Suprapubic skin (tissue), 4 donors: ENCODE measurements at regions not wholly inside any gene's neighbourhood (a gene's known extent, or its start where the extent isn't known, plus 50 kb on each side); places are given as distances from the start of the nearest gene placed in this dataset.

Experiments used
- DNase-seq, 2 donors: peaks; one replicate each; pipeline ENCODE4 v3.0.0-alpha.2; 2019; ENCODE audit warnings: low spot score in 2 of 2
- H3K27ac ChIP-seq: fragments of 200-600 bp; sonication (generic); one replicate; pipeline ENCODE4 v1.5.1; 2019
- H3K27me3 ChIP-seq: fragments of 200-600 bp; sonication (generic); one replicate; pipeline ENCODE4 v1.5.1; 2019
- H3K36me3 ChIP-seq: fragments of 200-600 bp; sonication (generic); one replicate; pipeline ENCODE4 v1.5.1; 2019
- H3K4me1 ChIP-seq: fragments of 200-600 bp; sonication (generic); one replicate; pipeline ENCODE4 v1.5.1; 2019
- H3K4me3 ChIP-seq: fragments of 200-600 bp; sonication (generic); one replicate; pipeline ENCODE4 v1.5.1; 2019; ENCODE audit warnings: mild to moderate bottlenecking
- H3K9me3 ChIP-seq: fragments of 200-600 bp; sonication (generic); one replicate; pipeline ENCODE4 v1.5.1; 2019
- CTCF ChIP-seq, 2 donors: fragments of 200-600 bp in 1 of 2; fragments of 450-650 bp in 1 of 2; sonication (generic) in 1 of 2; IDR thresholded peaks; one replicate each; pipeline ENCODE4 v1.5.1; 2016 to 2019; ENCODE audit warnings: antibody characterized with exemption in 2 of 2, mild to moderate bottlenecking in 1 of 2, moderate library complexity in 1 of 2
- EP300 ChIP-seq: sonication (generic); formaldehyde crosslinking; IDR thresholded peaks from one replicate; pipeline ENCODE4 v1.6.1; 2017; ENCODE audit warnings: antibody characterized with exemption
- POLR2A ChIP-seq, 2 donors: fragments of 450-650 bp; IDR thresholded peaks; one replicate each; pipeline ENCODE4 v1.6.1; 2017; ENCODE audit warnings: antibody characterized with exemption in 2 of 2, mild to moderate bottlenecking in 2 of 2, moderate library complexity in 2 of 2
- POLR2AphosphoS5 ChIP-seq, 3 donors: sonication (generic); formaldehyde crosslinking; IDR thresholded peaks; one replicate each; pipeline ENCODE4 v1.6.1; 2017; ENCODE audit warnings: antibody characterized with exemption in 3 of 3
- WGBS: methylation state at CpG from one replicate; pipeline ENCODE4 v1.1.5; 2018; 5-methylcytosine and 5-hydroxymethylcytosine counted together

GRCh38 chr2:125042727-125043126 lies 1017.6 kb downstream of the CNTNAP5 start:
- H3K4me1 ChIP-seq, result no peaks in the 10 kb centered on the region
- TF ChIP-seq EP300 (no peak), POLR2AphosphoS5 (IDR thresholded peaks at IDR 0.05) (no peak), POLR2A (IDR thresholded peaks at IDR 0.05) (no peak), CTCF (IDR thresholded peaks at IDR 0.05) (no peak)

GRCh38 chr2:125070726-125071505 lies 1045.8 kb downstream of the CNTNAP5 start:
- H3K36me3 ChIP-seq, result no peaks in the 10 kb centered on the region
- 68% methylated on average over 4 of the region's 4 CpGs for WGBS
- no peaks in the 10 kb centered on the region for H3K4me1 ChIP-seq
- peaks cover 18% of the 10 kb centered on the region for H3K9me3 ChIP-seq
- H3K27me3 ChIP-seq, result no peaks in the 10 kb centered on the region
- no peak overlapping the region for H3K4me3 ChIP-seq
- TF ChIP-seq POLR2AphosphoS5 (IDR thresholded peaks at IDR 0.05), result no peak
- no peak for TF ChIP-seq CTCF (IDR thresholded peaks at IDR 0.05)
- TF ChIP-seq EP300, result no peak
- no peak for TF ChIP-seq POLR2A (IDR thresholded peaks at IDR 0.05)
- no peak for DNase-seq
- no peak overlapping the region for H3K27ac ChIP-seq

More at GRCh38 chr2:125042727-125043126, 1017.6 kb downstream of the CNTNAP5 start:
- H3K9me3 ChIP-seq, result no peaks in the 10 kb centered on the region
- H3K27me3 ChIP-seq, result no peaks in the 10 kb centered on the region
- no peaks in the 10 kb centered on the region for H3K36me3 ChIP-seq
- no peak overlapping the region for H3K27ac ChIP-seq
- H3K4me3 ChIP-seq, result no peak overlapping the region
- no peak for DNase-seq

DNA sequence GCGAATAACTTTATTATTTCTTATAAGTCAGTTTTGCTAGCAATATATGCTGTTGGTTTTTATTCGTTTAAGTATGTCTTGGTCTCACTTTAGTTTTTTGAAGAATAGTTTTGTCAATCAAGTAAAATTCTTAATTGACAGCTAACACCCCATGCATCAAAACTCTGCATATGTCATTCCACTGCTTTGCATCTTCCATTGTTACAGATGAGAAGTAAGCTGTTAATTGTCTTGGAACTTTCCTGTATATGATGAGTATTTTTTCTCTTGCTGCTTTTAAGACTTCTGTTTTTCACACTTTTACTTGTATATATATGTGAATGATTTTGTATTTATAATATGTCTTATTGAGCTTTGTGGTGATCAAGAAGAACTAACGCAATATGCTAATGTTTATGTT lies 1048.4 kb downstream of the CNTNAP5 start:
- Histone ChIP-seq H3K36me3 (no peaks in the 10 kb centered on the region), H3K4me3 (no peak overlapping the region), H3K27ac (no peak overlapping the region), H3K27me3 (no peaks in the 10 kb centered on the region), H3K4me1 (no peaks in the 10 kb centered on the region), H3K9me3 (peaks cover 14% of the 10 kb centered on the region)
- WGBS, result 97% methylated on average over 3 of the region's 3 CpGs
- DNase-seq, result no peak
- no peak for TF ChIP-seq POLR2A (IDR thresholded peaks at IDR 0.05)
- TF ChIP-seq POLR2AphosphoS5 (IDR thresholded peaks at IDR 0.05), result no peak

DNA sequence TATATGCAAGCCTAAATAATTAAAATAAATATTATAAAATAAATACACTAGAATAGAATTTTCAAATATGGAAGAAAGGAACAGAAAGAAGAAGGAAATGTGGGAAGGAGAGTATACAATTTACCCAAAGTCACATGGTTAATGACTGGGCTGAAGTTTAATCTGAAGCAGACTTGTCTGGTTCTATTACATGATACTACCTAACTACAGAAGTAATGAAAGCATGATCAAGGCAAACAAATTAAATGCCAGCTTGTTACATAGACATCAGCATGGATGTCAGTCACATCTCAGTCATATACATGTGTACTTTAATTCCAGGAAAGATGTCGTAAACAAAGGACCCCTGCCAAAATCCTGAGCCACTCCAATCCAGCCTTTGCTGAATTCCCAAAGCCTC lies 1060.8 kb downstream of the CNTNAP5 start:
- H3K9me3 ChIP-seq, result no peaks in the 10 kb centered on the region
- WGBS, result 78% methylated on average over 1 of the region's 1 CpG
- H3K36me3 ChIP-seq, result no peaks in the 10 kb centered on the region
- no peak for TF ChIP-seq EP300
- no peak for TF ChIP-seq CTCF (IDR thresholded peaks at IDR 0.05)
- TF ChIP-seq POLR2A (IDR thresholded peaks at IDR 0.05), result no peak
- no peak for TF ChIP-seq POLR2AphosphoS5 (IDR thresholded peaks at IDR 0.05)
- no peaks in the 10 kb centered on the region for H3K27me3 ChIP-seq
- no peak for DNase-seq
- no peak overlapping the region for H3K27ac ChIP-seq
- H3K4me1 ChIP-seq, result no peaks in the 10 kb centered on the region
- no peak overlapping the region for H3K4me3 ChIP-seq

DNA sequence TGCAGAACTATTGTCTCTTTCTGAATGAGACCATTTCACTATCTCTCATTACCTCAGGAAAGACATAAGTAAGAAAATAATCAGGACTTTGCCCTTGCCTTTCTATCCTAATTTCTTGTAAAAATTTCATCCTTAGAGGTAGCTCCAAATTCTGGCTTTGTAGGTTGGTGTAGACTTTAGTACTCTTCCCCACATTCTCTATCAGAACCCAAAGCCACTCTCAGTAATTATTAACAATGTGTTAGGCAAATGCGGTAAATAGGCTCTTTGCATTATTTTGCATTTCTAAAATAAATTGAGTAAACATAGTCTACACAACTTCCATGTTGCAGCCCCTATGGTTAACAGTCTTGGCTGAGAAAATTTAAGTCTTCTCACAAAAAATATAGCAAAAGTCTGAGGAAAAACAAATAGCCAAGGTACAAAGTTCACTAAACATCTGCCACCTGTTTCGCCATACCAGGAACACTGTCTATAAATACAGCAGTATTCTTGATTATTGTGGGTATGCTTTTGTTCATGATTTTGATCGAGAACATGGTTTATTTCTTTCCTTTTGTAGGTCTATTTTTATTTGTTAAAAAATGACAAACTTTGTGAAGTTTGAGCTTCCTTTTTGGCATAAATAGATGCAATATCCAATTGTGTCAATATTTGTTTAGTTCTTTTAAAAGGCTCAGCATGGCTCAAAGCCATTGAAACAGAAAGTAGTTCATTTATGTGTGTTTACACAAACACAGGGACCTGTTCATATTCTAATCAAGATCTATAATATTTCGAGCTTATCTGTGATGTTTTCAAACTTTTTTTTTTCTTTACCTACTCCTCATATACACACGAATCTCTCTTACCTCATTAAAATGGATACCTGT lies 1061.5 kb downstream of the CNTNAP5 start:
- H3K36me3 ChIP-seq, result no peaks in the 10 kb centered on the region
- no peaks in the 10 kb centered on the region for H3K4me1 ChIP-seq
- no peak overlapping the region for H3K4me3 ChIP-seq
- H3K9me3 ChIP-seq, result peaks cover 3% of the 10 kb centered on the region
- no peak overlapping the region for H3K27ac ChIP-seq
- TF ChIP-seq EP300 (no peak), POLR2A (IDR thresholded peaks at IDR 0.05) (no peak), POLR2AphosphoS5 (IDR thresholded peaks at IDR 0.05) (no peak), CTCF (IDR thresholded peaks at IDR 0.05) (no peak)
- no peaks in the 10 kb centered on the region for H3K27me3 ChIP-seq
- 75% methylated on average over 5 of the region's 5 CpGs for WGBS
- DNase-seq, result no peak
